ENCODE measurements at regions not wholly inside any gene's neighbourhood (a gene's known extent, or its start where the extent isn't known, plus 50 kb on each side); places are given as distances from the start of the nearest gene placed in this dataset.

DNA sequence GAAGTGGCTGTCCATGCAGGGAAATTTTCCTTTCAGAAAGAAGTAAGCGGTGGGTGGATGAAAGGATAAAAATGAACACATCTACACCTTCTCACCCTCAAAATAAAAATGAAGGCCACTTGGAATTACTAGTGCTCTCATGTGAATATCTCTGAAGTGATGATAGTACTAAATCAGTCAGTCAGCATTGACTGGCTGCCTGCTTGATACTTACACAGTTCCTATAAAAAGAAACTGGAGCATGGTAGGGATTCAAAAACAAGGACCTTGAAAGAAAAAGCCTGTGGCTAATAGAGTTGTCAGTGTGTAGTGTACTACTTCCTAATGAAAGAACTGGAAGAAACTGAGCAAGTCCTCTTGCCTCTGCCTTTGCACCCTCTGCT is 239.7 kb downstream of the HLX start:
- TF ChIP-seq, protein P1, sequence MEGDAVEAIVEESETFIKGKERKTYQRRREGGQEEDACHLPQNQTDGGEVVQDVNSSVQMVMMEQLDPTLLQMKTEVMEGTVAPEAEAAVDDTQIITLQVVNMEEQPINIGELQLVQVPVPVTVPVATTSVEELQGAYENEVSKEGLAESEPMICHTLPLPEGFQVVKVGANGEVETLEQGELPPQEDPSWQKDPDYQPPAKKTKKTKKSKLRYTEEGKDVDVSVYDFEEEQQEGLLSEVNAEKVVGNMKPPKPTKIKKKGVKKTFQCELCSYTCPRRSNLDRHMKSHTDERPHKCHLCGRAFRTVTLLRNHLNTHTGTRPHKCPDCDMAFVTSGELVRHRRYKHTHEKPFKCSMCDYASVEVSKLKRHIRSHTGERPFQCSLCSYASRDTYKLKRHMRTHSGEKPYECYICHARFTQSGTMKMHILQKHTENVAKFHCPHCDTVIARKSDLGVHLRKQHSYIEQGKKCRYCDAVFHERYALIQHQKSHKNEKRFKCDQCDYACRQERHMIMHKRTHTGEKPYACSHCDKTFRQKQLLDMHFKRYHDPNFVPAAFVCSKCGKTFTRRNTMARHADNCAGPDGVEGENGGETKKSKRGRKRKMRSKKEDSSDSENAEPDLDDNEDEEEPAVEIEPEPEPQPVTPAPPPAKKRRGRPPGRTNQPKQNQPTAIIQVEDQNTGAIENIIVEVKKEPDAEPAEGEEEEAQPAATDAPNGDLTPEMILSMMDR (IDR thresholded peaks at IDR 0.05), result no peak
- TF ChIP-seq ZFX (IDR thresholded peaks at IDR 0.05; ENCODE audit: borderline replicate concordance), result no peak
